HG02678 (cell line): ENCODE measurements at regions not wholly inside any gene's neighbourhood (a gene's known extent, or its start where the extent isn't known, plus 50 kb on each side); places are given as distances from the start of the nearest gene placed in this dataset.
"Not testable (repeated sequence)": the region's sequence is repeated elsewhere in the genome, so short reads cannot be mapped to it uniquely, and the experiment has no call there.

ENCODE experiments used
- ATAC-seq: cut with Tn5 transposase; IDR thresholded peaks from one replicate; pipeline ENCODE4 v1.9.1; 2021; ENCODE audit warnings: mild to moderate bottlenecking, moderate library complexity; ENCODE audit not compliant: unreplicated experiment

DNA sequence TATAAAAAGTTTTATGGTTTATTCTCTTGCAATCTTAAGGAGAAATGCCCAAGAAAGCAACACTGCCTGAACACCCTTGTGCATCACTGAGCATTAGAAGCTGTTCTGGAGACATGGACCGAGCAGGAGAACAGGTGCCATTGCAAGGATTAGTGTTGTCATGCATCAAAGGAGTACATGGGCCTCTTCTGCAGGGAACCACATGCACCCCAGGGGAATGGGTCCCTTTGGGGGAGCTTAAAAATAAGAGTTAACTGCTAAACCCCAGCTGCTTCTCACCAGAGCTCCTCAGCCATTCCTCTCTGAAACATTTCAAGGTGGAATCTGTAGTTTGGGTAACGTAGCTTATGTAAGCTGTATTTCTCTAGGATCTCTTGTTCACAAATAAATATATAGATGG lies 353.0 kb upstream of the SLC7A11 start:
- no peak for ATAC-seq

- ATAC-seq, result no peak
Measured at GRCh38 chr4:138592796-138593195, 350.6 kb upstream of the SLC7A11 start.

GRCh38 chr4:138591808-138592207 lies 349.7 kb upstream of the SLC7A11 start:
- no peak for ATAC-seq

- ATAC-seq, result no peak
Measured at GRCh38 chr4:138588501-138588900, 346.4 kb upstream of the SLC7A11 start.

GRCh38 chr4:138579146-138579545 lies 337.0 kb upstream of the SLC7A11 start:
- ATAC-seq, result no peak

- not testable (repeated sequence) for ATAC-seq
Measured at GRCh38 chr4:138577826-138578225, 335.7 kb upstream of the SLC7A11 start.

- no peak for ATAC-seq
Measured at GRCh38 chr4:138577145-138577544, 335.0 kb upstream of the SLC7A11 start.

DNA sequence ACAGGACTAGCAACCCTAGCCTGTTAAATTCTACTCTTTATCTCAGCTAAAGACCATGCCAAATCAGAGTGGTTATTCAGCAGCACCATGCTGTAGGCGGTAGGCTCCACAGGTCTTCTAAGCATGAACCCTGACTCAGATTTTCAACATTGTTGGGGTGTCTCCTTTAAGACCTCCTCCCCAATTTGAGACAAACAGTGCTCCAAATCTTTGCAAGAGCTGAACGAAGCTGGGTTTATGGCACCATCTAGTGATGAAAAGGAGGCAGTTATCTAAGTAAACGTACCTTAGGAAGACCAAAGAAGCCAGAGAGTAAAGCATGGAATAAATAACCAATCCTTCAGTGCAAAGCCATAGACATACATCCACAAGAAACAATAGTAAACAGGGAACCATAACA lies 334.5 kb upstream of the SLC7A11 start:
- ATAC-seq, result no peak

DNA sequence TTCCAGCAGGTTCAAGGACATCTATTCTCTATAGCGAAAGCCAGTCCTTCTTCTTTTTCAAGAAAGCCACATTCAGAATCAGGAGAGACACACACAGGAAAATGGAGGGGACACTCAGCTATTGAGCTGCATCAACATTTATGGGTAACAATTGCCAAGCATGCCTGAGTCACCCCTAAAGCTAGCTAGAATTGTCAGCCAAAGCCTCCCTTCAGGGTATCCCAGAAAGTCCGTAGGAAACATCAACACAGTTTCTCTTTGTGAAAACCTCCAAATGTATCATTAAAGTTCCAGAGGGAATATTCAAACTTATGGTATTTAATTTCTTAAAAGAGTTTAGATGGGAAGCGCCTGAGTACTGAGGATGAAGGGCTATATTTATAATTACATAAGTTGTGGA lies 331.1 kb upstream of the SLC7A11 start:
- no peak for ATAC-seq

DNA sequence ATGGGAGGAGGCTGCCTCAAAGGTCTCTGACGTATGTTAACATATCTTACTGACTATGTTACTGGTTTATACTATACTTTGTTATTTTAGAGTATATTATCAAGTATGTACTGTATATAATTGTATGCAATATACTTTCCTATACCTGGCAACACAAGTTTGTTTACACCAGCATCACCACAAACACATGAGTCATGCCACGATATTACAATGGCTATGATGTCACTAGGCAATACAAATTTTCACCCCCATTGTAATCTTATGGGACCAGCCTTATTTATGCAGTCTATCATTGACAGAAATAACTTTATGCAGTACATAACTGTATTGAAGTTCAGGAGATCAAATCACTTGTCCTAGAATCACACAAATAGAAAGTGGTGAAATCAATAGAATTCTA lies 329.9 kb upstream of the SLC7A11 start:
- no peak for ATAC-seq

DNA sequence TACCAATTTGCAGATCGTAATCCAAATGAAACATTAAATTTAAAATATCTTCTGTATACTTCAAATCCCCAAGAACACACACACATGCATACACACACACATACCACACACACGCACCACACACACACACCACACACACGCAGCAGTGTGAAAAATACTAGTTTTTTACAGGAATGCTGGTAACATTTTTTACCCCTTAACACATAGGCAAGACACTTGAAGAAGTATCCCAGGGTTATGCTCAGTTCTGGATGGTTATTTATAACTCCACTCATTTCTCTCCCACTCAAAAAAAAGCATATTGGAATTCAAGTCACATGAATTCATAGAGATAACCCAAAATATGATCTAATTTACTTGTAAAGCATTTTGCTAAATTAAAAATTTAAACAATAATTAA lies 325.5 kb upstream of the SLC7A11 start:
- no peak for ATAC-seq

DNA sequence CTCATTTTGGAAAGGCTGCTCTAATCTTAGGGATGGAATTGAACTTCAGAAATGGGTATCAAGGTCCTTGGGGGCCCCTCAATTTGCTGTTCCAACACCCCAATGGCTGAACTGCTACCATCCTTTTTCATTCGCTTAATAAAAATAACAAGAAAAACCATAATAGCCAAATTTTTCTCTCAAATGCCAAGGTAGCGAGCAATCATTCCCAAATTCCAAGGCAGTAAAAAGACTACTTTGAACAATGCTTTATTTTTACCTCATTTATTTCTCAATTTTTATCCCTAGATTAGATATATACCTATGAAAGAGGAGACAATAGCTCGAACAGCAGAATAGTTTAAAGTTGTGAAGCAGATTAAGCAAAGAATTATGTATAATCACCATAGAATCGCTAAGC lies 323.4 kb upstream of the SLC7A11 start:
- ATAC-seq, result no peak

- no peak for ATAC-seq
Measured at GRCh38 chr4:138562544-138562991, 320.4 kb upstream of the SLC7A11 start.

- ATAC-seq, result no peak
Measured at GRCh38 chr4:138561906-138562305, 319.8 kb upstream of the SLC7A11 start.

GRCh38 chr4:138561276-138561880 lies 319.2 kb upstream of the SLC7A11 start:
- no peak for ATAC-seq

DNA sequence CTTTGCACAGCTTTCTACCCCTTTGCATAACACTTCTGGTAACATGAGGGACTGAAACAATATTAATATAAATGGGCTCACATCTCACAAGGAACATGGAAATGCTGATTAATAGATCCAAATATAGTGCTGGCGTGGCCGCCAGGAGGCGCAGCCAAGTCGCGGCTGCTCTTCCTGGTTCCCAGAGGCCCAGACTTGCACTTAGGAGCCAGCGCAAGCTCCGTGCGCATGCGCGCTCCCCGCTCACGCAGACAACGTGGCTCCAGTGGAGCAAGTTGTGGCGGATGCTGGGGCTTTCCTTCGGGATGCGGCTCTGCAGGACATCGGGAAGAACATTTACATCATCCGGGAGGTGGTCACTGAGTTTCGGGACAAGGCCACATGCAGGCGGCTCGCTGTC lies 318.3 kb upstream of the SLC7A11 start:
- no peak for ATAC-seq

- no peak for ATAC-seq
Measured at GRCh38 chr4:138558886-138559285, 316.7 kb upstream of the SLC7A11 start.

- peak; percentile 47 for ATAC-seq
Measured at GRCh38 chr4:138555584-138555983, 313.4 kb upstream of the SLC7A11 start.

GRCh38 chr4:138555108-138555507 lies 313.0 kb upstream of the SLC7A11 start:
- ATAC-seq, result no peak

DNA sequence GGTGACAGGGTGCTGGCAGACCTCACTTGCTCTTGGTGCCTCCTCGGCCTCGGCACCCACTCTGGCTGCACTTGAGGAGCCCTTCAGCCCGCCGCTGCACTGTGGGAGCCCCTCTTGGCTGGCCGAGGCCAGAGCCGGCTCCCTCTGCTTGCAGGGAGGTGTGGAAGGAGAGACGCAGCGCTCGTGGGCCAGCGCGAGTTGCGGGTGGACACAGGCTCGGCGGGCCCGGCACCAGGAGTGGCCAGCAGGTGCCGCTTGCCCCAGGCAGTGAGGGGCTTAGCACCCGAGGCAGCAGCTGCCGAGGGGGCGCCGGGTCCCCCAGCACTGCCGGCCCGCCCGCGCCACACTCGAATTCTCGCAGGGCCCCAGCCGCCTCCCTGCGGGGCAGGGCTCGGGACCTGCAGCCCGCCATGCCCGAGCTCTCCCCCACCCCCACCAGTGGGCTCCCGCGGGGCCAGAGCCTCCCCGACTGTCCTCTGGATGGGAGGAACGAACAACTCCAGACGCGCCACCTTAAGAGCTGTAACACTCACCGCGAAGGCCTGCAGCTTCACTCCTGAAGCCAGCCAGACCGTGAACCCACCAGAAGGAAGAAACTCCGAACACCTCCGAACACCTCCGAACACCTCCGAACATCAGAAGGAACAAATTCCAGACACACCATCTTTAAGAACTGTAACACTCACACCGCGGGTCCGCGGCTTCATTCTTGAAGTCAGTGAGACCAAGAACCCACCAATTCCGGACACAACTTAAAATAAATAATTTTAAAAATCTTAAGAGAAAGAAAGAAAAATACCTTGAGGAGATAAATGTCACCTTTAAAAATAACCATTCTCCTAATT lies 311.1 kb upstream of the SLC7A11 start:
- no peak for ATAC-seq

DNA sequence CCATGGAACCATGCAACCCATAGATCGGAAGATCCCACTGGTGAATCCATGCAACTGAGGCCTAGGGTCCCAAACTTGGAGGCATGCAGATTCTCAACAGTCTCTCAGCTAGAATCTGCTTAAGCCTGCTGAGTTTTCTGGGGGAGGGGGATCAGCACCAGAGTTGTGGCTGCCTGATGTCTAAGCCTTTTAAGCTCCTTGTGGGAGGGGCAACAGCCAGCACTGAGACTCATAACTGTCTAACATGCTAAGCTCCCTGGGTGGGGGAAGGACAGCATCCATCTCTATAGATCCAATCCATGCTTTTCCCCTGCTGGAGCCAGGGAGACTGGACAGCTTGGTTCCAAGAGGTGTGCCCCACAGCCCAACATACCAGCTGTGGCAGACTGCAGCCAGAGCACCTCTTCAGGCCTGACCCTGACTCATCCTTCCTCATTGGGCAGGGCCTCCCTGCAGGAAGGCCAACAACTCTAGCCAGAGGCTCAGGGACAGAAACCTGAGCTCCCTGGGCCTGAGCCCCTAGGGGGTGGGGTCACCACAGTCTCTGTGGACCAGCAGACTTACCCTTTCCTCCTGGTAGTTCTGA lies 300.1 kb upstream of the SLC7A11 start:
- ATAC-seq, result no peak
